Bronchial epithelial cell (primary cell): ENCODE measurements at regions not wholly inside any gene's neighbourhood (a gene's known extent, or its start where the extent isn't known, plus 50 kb on each side); places are given as distances from the start of the nearest gene placed in this dataset.

Source experiments
- DNase-seq: peaks from one replicate; pipeline ENCODE4 v3.0.0-alpha.2; 2010; ENCODE audit warnings: low read depth
- FAIRE-seq: peaks from 2 replicates; lab custom pipeline; 2011; peaks lifted over from hg19 to GRCh38; lab: Jason Lieb, UNC
- H3K27me3 ChIP-seq: 2 replicates; pipeline ENCODE4 v1.5.1; 2011; ENCODE audit warnings: low read length; ENCODE audit not compliant: control insufficient read depth, insufficient read depth
- H3K36me3 ChIP-seq: 2 replicates; pipeline ENCODE4 v1.5.1; 2011; ENCODE audit warnings: low read length; ENCODE audit not compliant: control insufficient read depth, insufficient read depth
- H3K4me3 ChIP-seq: 2 replicates; pipeline ENCODE4 v1.5.1; 2011; ENCODE audit warnings: mild to moderate bottlenecking, low read depth, low read length, control low read depth
- CTCF ChIP-seq: IDR thresholded peaks from 2 replicates; pipeline ENCODE4 v1.5.1; 2011; ENCODE audit warnings: mild to moderate bottlenecking, moderate library complexity, low read length, control low read depth, inconsistent platforms; ENCODE audit not compliant: insufficient read depth, severe bottlenecking

- Histone ChIP-seq H3K27me3 (no peaks in the 10 kb centered on the region), H3K36me3 (no peaks in the 10 kb centered on the region), H3K4me3 (no peak overlapping the region)
- DNase-seq (no peak), FAIRE-seq (no peak)
- no peak for TF ChIP-seq CTCF
These were observed 57.8 kb upstream of the BOC start for GRCh38 chr3:113153499-113154107.

DNA sequence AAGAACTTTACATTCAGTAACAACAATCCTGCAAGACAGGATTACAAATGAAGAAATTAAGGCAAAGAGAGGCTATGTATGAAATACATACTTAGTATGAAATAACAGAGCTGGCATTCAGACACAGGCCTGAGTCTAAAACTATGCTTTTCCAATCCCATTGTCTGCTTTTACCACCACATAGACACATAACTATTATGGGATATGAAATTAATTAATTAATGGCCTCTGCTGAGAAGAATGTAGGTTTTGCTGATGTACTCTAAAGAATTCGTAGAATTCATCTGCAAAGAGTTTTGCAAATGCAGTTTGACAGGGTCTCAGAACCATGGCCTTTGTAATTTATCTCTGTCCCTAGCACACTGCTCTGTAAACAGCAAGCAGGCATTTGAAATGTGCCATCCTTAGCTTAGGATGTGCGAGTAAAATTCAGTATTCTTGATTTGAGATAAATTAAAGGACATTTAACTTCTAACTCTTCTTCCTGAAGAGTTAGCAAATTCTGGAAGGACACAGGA, 54.5 kb upstream of the BOC start:
- H3K36me3 ChIP-seq, result no peaks in the 10 kb centered on the region
- no peak for TF ChIP-seq CTCF
- FAIRE-seq (no peak), DNase-seq (no peak)
- H3K4me3 ChIP-seq, result no peak overlapping the region
- no peaks in the 10 kb centered on the region for H3K27me3 ChIP-seq

DNA sequence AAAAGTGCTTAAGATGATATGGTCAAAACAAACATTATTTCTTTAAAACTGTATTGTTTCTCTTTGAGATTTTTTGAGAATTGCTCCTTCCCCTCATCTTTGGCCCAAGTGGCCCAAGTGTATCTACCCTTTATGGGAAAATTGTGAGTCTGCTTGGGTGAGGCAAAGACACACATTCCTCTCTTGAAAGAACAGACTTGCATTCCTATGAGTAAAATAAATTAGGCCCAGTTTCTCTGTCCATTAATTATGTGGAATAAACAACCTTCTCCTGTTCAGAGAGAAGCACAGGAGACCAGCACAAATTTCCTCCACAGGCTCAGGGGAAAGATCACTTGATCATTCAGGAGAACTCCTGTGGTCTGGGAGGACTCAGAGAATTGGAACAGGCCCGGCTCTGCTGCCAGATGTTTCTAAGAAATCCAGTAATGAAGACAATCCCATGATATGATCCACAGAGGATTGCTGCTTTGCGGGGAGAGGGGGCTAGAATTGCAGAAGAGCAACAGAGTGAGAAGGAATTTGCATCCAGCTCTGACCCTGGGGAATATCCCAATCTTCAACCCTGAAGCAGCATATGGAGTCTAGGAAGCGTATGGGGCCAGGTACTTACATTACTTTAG, 53.8 kb upstream of the BOC start:
- Histone ChIP-seq H3K27me3 (no peaks in the 10 kb centered on the region), H3K4me3 (no peak overlapping the region), H3K36me3 (no peaks in the 10 kb centered on the region)
- TF ChIP-seq CTCF, result no peak
- no peak for FAIRE-seq
- DNase-seq, result no peak

DNA sequence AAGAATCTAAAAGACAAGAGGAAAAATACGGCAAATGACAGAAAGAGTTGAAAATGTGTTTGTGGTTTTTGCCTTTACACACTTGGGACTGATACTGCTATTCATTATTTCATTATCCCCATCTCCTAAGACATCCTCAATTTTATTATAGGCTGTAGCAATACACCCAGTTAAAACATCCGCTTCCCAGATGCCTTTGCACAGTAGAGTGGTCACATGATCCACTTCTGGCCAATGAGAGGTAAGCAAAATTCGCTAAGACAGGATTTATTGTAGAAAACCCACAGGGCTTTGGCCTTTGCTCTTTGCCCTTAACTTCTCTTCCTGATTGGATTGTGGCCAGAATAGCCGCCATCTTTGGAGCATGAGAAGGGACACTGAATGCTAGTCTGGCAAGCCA, 53.2 kb upstream of the BOC start:
- FAIRE-seq, result no peak

More for the DNA sequence above, 53.2 kb upstream of the BOC start:
- Histone ChIP-seq H3K27me3 (no peaks in the 10 kb centered on the region), H3K4me3 (no peak overlapping the region), H3K36me3 (no peaks in the 10 kb centered on the region)
- TF ChIP-seq CTCF, result no peak
- DNase-seq, result no peak
